ENCODE measurements at regions not wholly inside any gene's neighbourhood (a gene's known extent, or its start where the extent isn't known, plus 50 kb on each side); places are given as distances from the start of the nearest gene placed in this dataset.

DNA sequence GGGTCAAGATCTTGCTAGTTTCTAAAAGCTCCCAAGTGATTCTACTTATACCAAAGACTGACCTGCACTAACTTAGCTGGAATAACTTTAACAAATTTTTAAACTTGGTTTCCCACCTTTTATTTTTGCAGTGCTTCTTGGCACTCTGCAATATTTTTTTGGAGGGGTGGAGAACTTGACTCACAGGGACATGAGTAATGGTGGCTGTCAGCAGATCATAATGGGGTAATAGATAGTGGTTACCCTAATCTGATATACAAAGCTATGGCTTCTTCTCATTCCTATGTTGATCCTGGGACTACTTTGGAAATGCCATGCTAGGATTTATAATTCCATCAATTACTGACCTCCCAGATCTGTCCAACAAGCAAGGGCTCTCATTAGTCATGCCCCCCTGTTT lies 295.7 kb downstream of the GPAT3 start:
- no peaks in the 10 kb centered on the region for H3K9me2 ChIP-seq (ENCODE audit: insufficient read depth)
- H3K27me3 ChIP-seq (ENCODE audit: insufficient read depth, low read depth): no peaks in the 10 kb centered on the region
- no peak overlapping the region for H2AFZ ChIP-seq
- H3K79me2 ChIP-seq (ENCODE audit: low read depth): no peaks in the 10 kb centered on the region
- DNase-seq: no peak
- H3K4me1 ChIP-seq (replicated peaks; ENCODE audit: insufficient read depth): no peaks in the 10 kb centered on the region
- no peak overlapping the region for H3K4me3 ChIP-seq
- BruUV-seq (replicated peaks): no TSS peak
- no peak overlapping the region for H3K4me2 ChIP-seq
- H3K27ac ChIP-seq: no peak overlapping the region
- no peaks in the 10 kb centered on the region for H4K20me1 ChIP-seq (ENCODE audit: insufficient read depth)
- POLR2A ChIA-PET (ENCODE audit: unreplicated experiment): no interaction called here
- intact Hi-C loops (cut with micrococcal nuclease; ENCODE audit: unreplicated experiment): no loop called here
- TF ChIP-seq, protein P1, sequence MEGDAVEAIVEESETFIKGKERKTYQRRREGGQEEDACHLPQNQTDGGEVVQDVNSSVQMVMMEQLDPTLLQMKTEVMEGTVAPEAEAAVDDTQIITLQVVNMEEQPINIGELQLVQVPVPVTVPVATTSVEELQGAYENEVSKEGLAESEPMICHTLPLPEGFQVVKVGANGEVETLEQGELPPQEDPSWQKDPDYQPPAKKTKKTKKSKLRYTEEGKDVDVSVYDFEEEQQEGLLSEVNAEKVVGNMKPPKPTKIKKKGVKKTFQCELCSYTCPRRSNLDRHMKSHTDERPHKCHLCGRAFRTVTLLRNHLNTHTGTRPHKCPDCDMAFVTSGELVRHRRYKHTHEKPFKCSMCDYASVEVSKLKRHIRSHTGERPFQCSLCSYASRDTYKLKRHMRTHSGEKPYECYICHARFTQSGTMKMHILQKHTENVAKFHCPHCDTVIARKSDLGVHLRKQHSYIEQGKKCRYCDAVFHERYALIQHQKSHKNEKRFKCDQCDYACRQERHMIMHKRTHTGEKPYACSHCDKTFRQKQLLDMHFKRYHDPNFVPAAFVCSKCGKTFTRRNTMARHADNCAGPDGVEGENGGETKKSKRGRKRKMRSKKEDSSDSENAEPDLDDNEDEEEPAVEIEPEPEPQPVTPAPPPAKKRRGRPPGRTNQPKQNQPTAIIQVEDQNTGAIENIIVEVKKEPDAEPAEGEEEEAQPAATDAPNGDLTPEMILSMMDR (conservative IDR thresholded peaks at IDR 0.05): no peak
- TF ChIP-seq EZH2 (IDR thresholded peaks at IDR 0.05; ENCODE audit: low read depth): no peak
- H3K9me3 ChIP-seq (ENCODE audit: insufficient read depth, low read depth): no peaks in the 10 kb centered on the region
- no peaks in the 10 kb centered on the region for H3K36me3 ChIP-seq (ENCODE audit: low read depth)
- CTCF ChIA-PET: no interaction called here
- no peaks in the 10 kb centered on the region for H3F3A ChIP-seq (ENCODE audit: insufficient read depth, low read depth)

- H3K36me3 ChIP-seq (ENCODE audit: low read depth): no peaks in the 10 kb centered on the region
- H3K27me3 ChIP-seq (ENCODE audit: insufficient read depth, low read depth): no peaks in the 10 kb centered on the region
- no peak overlapping the region for H3K4me3 ChIP-seq
- H4K20me1 ChIP-seq (ENCODE audit: insufficient read depth): no peaks in the 10 kb centered on the region
- POLR2A ChIA-PET (ENCODE audit: unreplicated experiment): interaction anchor here (0.6 kb wide), 1 partner anchor 1935 kb away, joined by 11 read pairs; no protein-coding TSS in a partner anchor
- no peaks in the 10 kb centered on the region for H3K79me2 ChIP-seq (ENCODE audit: low read depth)
- H3F3A ChIP-seq (ENCODE audit: insufficient read depth, low read depth): no peaks in the 10 kb centered on the region
- H3K4me1 ChIP-seq (replicated peaks; ENCODE audit: insufficient read depth): no peaks in the 10 kb centered on the region
- no peak for TF ChIP-seq EZH2 (IDR thresholded peaks at IDR 0.05; ENCODE audit: low read depth)
- TF ChIP-seq, protein P1 (conservative IDR thresholded peaks at IDR 0.05): no peak
- BruUV-seq (replicated peaks): no TSS peak
- no peaks in the 10 kb centered on the region for H3K9me3 ChIP-seq (ENCODE audit: insufficient read depth, low read depth)
- no peak overlapping the region for H2AFZ ChIP-seq
- H3K9me2 ChIP-seq (ENCODE audit: insufficient read depth): no peaks in the 10 kb centered on the region
- intact Hi-C loops (cut with micrococcal nuclease; ENCODE audit: unreplicated experiment): no loop called here
- H3K4me2 ChIP-seq: no peak overlapping the region
- DNase-seq: no peak
- CTCF ChIA-PET: no interaction called here
- H3K27ac ChIP-seq: no peak overlapping the region
These were observed 294.4 kb downstream of the GPAT3 start for GRCh38 chr4:83830138-83830888.

- TF ChIP-seq, protein P1 (conservative IDR thresholded peaks at IDR 0.05): no peak
- no peak for TF ChIP-seq EZH2 (IDR thresholded peaks at IDR 0.05; ENCODE audit: low read depth)
These were observed 292.7 kb downstream of the GPAT3 start for GRCh38 chr4:83828601-83829000.

More at GRCh38 chr4:83828601-83829000, 292.7 kb downstream of the GPAT3 start:
- no peaks in the 10 kb centered on the region for H3F3A ChIP-seq (ENCODE audit: insufficient read depth, low read depth)
- CTCF ChIA-PET: no interaction called here
- no peaks in the 10 kb centered on the region for H3K79me2 ChIP-seq (ENCODE audit: low read depth)
- H4K20me1 ChIP-seq (ENCODE audit: insufficient read depth): no peaks in the 10 kb centered on the region
- no peaks in the 10 kb centered on the region for H3K4me1 ChIP-seq (replicated peaks; ENCODE audit: insufficient read depth)
- DNase-seq: no peak
- no TSS peak for BruUV-seq (replicated peaks)
- H3K9me3 ChIP-seq (ENCODE audit: insufficient read depth, low read depth): no peaks in the 10 kb centered on the region
- no peaks in the 10 kb centered on the region for H3K9me2 ChIP-seq (ENCODE audit: insufficient read depth)
- H3K4me3 ChIP-seq: no peak overlapping the region
- H3K27me3 ChIP-seq (ENCODE audit: insufficient read depth, low read depth): no peaks in the 10 kb centered on the region
- no peak overlapping the region for H3K27ac ChIP-seq
- intact Hi-C loops (cut with micrococcal nuclease; ENCODE audit: unreplicated experiment): no loop called here
- H3K36me3 ChIP-seq (ENCODE audit: low read depth): no peaks in the 10 kb centered on the region
- no peak overlapping the region for H2AFZ ChIP-seq
- H3K4me2 ChIP-seq: no peak overlapping the region
- POLR2A ChIA-PET (ENCODE audit: unreplicated experiment): no interaction called here
